ENCODE measurements at regions not wholly inside any gene's neighbourhood (a gene's known extent, or its start where the extent isn't known, plus 50 kb on each side); places are given as distances from the start of the nearest gene placed in this dataset.

- no peak for TF ChIP-seq POLR2A (IDR thresholded peaks at IDR 0.05)
- TF ChIP-seq, protein P1, sequence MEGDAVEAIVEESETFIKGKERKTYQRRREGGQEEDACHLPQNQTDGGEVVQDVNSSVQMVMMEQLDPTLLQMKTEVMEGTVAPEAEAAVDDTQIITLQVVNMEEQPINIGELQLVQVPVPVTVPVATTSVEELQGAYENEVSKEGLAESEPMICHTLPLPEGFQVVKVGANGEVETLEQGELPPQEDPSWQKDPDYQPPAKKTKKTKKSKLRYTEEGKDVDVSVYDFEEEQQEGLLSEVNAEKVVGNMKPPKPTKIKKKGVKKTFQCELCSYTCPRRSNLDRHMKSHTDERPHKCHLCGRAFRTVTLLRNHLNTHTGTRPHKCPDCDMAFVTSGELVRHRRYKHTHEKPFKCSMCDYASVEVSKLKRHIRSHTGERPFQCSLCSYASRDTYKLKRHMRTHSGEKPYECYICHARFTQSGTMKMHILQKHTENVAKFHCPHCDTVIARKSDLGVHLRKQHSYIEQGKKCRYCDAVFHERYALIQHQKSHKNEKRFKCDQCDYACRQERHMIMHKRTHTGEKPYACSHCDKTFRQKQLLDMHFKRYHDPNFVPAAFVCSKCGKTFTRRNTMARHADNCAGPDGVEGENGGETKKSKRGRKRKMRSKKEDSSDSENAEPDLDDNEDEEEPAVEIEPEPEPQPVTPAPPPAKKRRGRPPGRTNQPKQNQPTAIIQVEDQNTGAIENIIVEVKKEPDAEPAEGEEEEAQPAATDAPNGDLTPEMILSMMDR (IDR thresholded peaks at IDR 0.05), result no peak
Measured at GRCh38 chr3:5774337-5774736, 586.8 kb downstream of the EDEM1 start.
